Cardiac fibroblast (primary cell): ENCODE measurements at regions not wholly inside any gene's neighbourhood (a gene's known extent, or its start where the extent isn't known, plus 50 kb on each side); places are given as distances from the start of the nearest gene placed in this dataset.
"Not testable (repeated sequence)": the region's sequence is repeated elsewhere in the genome, so short reads cannot be mapped to it uniquely, and the experiment has no call there.

ENCODE experiments used
- DNase-seq, 2 donors: peaks; one replicate each; pipeline versions ENCODE4 v3.0.0 to v3.0.0-alpha.2; 2010; ENCODE audit warnings: low read depth in 2 of 2
- H3K4me3 ChIP-seq, 2 donors: replicated peaks in 1 of 2; 1 replicate in 1 of 2; 2 replicates in 1 of 2; pipeline ENCODE4 v1.5.1; 2011; ENCODE audit warnings: low read depth in 2 of 2, low read length in 2 of 2, mild to moderate bottlenecking in 2 of 2, moderate library complexity in 1 of 2
- TF ChIP-seq, protein P1 (sequence below): IDR thresholded peaks from one replicate; pipeline ENCODE4 v1.5.1; 2011; ENCODE audit warnings: low read depth, mild to moderate bottlenecking, low read length, inconsistent platforms

- H3K4me3 ChIP-seq = no peak overlapping the region
- DNase-seq = no peak
- TF ChIP-seq, protein P1, sequence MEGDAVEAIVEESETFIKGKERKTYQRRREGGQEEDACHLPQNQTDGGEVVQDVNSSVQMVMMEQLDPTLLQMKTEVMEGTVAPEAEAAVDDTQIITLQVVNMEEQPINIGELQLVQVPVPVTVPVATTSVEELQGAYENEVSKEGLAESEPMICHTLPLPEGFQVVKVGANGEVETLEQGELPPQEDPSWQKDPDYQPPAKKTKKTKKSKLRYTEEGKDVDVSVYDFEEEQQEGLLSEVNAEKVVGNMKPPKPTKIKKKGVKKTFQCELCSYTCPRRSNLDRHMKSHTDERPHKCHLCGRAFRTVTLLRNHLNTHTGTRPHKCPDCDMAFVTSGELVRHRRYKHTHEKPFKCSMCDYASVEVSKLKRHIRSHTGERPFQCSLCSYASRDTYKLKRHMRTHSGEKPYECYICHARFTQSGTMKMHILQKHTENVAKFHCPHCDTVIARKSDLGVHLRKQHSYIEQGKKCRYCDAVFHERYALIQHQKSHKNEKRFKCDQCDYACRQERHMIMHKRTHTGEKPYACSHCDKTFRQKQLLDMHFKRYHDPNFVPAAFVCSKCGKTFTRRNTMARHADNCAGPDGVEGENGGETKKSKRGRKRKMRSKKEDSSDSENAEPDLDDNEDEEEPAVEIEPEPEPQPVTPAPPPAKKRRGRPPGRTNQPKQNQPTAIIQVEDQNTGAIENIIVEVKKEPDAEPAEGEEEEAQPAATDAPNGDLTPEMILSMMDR = no peak
Observed at GRCh38 chrX:30067677-30068076, 147.7 kb upstream of the MAGEB2 start.

DNA sequence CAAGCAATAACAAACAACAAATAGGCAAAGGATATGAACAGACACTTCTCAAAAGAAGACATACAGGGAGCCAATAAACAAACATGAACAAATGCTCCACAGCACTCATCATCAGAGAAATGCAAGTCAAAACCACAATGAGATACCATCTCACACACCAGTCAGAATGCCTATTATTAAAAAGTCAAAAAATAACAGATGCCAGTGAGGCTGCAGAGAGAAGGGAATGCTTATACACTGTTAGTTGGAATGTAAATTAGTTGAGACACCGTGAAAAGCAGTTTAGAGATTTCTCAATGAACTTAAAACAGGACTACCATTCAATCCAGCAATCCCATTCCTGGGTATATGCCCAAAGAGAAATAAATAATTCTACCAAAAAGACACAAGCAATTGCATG is 129.8 kb upstream of the MAGEB2 start:
- TF ChIP-seq, protein P1 = no peak
- peak in 1 of 2 donors; percentile 1 for DNase-seq
- H3K4me3 ChIP-seq = no peak overlapping the region

- TF ChIP-seq, protein P1 = no peak
- DNase-seq = no peak
- H3K4me3 ChIP-seq = no peak overlapping the region
Observed at GRCh38 chrX:30111431-30111830, 103.9 kb upstream of the MAGEB2 start.

DNA sequence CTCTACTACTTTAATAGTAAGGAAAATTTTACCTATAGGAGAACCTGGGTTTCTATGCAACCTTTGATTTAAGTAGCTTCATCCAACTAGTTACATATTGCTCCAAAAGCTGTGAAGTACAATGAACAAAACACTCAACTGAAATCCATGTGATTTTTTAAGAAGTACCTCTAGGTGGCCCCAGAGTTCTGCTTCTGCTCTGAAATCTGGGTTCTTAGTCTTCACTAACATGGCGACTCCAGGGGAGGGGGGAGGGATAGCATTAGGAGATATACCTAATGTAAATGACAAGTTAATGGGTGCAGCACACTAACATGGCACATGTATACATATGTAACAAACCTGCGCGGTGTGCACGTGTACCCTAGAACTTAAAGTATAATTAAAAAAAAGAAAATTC is 73.4 kb upstream of the MAGEB2 start:
- H3K4me3 ChIP-seq = no peak overlapping the region
- DNase-seq = peak; percentile 47 to 54
- TF ChIP-seq, protein P1 = peak; percentile 37

GRCh38 chrX:30144221-30144620 is 71.1 kb upstream of the MAGEB2 start:
- H3K4me3 ChIP-seq = no peak overlapping the region
- TF ChIP-seq, protein P1 = no peak
- DNase-seq = no peak

DNA sequence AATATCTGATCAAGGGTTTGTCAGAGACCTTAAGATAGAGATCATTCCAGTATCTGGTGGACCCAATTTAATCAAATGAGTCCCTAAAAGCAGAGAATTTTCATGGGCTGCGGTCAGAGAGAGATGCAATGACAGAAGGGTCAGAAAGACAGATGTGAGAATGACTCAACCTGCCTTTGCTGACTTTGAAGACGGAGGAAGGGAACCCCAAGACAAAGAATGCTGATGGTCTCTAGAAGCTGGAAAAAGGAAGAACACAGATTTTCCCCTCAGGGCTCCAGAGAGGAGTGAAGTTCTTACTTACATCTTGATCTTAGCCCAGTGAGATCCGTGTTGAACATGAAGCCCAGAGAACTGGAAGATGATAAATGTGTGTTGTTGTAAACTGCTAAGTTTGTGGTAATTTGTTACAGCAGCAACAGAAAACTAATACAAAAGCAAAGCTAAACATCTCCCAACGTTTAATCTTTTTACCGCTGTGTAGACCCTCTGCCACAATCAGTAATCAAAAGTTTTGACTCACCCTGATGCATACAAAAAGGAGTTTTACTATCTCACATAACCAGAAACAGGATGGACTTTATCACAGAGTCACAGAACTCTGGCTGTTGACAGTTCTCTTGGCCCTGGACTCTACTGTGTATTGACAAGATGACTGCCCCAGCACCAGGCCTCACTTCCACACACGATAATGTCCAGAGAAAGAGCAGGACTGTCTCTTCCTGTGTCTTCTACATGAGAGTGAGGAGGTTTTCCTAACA is 70.2 kb upstream of the MAGEB2 start:
- no peak overlapping the region for H3K4me3 ChIP-seq
- DNase-seq = no peak
- TF ChIP-seq, protein P1 = no peak

DNA sequence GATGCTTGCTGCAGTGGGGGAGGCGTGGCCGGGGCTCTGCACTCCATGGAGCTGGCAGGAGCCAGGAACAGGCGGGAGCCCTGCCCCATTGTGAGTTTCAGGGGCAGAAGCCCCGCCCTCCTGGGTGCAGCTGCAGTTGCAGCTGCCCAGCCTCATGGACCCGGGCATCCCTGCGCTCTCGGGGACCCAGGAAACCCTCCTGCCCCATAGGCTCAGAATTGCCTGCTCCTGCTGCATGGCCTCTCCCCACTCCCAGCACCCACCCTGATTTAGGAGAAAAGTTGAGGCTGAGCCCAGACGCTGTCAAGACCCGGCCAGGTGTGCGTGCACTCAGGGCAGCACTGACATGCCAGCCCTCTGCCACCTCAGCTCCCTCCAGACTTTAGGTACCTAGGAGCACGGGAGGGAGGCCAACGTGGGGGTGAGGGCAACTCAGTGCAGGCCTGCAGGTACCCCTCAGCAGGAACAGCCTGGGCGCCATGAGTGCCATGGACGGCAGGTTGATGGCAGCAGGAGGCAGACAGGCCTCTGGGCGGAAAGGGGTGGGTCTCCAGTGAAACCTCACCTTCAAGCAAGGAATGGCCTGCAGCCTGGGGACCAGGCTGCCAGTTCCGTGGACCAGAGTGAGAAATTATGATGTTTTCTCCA is 67.2 kb upstream of the MAGEB2 start:
- no peak for DNase-seq
- TF ChIP-seq, protein P1 = no peak
- no peak overlapping the region for H3K4me3 ChIP-seq

GRCh38 chrX:30149206-30149605 is 66.2 kb upstream of the MAGEB2 start:
- DNase-seq, H3K4me3 ChIP-seq: not testable (repeated sequence)
